T1000 (cell line): ENCODE measurements at regions not wholly inside any gene's neighbourhood (a gene's known extent, or its start where the extent isn't known, plus 50 kb on each side); places are given as distances from the start of the nearest gene placed in this dataset.

Source experiments
- DNase-seq: peaks from one replicate; lab custom pipeline; 2025; ENCODE audit warnings: mixed read lengths; lab: John Stamatoyannopoulos, UW

DNA sequence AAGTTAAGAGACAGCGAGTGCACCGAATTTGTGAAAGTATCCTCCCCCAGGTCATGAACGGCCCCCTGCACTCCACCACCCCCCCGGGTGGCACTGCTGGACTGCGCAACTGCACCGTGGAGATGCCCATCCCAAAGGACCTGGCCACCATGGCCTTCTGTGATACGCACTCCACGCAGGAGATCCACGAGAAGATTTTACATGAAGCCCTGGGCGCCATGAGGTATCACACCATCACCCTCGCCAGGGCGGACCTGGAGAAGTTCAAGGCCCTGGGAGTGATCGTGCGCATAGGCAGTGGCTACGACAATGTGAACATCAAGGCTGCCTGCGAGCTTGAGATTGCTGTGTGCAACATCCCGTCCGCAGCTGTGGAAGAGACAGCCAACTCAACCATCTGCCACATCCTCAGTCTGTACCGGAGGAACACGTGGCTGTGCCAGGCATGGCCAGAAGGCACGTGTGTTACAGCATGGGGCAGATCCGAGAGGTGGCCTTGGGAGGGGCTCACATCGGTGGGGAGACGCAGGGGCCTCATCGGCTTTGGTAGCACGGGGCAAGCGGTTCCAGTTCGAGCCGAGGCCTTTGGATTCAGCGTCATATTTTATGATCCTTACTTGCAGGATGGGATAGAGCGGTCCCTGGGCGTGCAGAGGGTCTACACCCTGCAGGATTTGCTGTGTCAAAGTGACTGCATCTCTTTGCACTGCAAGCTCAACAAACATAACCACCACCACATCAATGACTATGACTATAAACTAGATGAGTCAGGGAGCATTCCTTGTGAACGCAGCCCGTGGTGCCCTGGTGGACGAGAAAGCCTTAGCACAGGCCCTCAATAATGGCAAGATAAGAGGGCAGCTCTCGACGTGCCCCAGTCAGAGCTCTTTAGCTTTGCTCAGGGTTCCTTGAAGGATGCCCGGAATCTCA, 290.8 kb upstream of the MC4R start:
- DNase-seq = no peak

DNA sequence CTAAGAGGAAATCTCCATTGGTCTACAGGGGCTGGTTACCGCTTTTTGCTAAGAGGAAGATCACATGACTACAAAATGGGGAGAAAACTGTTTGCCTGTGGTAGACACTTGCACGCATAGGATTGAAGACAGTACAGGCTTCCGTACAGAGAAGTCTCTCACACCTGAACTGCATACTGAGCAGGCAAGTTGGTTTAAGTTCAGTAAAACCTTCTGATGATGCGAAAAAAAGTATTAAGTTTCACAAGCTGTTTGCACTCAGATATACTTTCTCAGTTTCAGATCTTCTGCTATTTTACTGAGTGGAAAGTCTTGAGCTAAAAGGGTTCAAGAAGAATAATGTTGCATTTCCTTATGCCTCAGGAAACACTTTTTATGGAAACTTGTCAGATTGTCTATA, 292.2 kb upstream of the MC4R start:
- no peak for DNase-seq

DNA sequence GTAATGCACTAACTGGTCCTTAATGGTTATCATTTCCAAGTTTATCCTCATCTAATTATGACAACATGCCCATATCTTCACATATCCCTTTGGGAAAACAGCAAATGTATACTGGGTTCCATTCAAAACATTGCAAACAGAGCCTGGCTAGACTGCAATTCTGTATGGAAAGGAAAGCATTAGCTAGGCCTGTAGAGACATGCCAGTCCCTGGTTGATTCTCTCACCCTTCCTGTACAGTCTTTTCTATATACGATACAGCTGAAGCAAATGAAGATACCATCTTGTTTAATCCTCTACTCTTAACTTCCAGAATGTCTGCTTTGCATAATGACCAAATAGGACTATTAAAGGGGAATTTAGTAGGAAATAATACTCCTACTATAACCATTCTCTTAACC, 294.4 kb upstream of the MC4R start:
- no peak for DNase-seq

DNA sequence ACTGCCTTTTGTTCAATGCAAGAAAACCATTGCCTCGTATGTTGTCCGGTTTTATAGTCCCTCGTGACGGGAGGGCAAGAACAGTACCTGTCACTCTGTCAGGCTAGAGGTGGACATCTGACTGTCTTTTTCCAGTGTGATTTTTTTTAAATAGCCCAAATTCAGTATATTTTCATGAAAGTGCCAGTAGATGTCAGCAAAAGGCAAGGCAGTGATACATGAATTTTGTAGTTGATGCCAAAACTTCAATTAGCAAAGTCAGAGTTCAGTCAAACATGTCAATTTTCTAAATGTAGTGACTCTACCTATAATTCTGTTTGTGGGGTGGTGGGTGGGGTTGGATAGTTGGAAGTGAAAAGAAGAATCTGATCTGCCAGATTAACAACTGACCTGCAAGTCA, 296.0 kb upstream of the MC4R start:
- no peak for DNase-seq

DNA sequence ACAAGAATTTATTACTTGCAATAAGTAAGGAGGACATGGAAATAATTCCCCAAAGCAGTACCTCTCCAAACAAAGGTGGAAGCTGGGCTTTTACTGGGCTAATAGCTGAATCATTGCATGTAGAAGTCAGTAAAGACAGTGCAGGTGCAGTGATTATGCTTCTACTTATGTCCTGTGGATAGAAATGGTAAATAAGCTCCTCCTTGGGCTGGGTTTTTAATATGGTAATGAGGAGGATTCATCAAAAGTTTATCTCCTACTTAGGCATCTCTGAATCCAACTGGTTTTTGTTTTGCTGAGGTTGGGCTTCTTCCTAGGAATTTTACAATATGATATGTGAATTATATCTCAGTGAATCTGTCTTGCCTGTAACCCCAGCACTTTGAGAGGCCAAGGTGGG, 297.4 kb upstream of the MC4R start:
- no peak for DNase-seq

DNA sequence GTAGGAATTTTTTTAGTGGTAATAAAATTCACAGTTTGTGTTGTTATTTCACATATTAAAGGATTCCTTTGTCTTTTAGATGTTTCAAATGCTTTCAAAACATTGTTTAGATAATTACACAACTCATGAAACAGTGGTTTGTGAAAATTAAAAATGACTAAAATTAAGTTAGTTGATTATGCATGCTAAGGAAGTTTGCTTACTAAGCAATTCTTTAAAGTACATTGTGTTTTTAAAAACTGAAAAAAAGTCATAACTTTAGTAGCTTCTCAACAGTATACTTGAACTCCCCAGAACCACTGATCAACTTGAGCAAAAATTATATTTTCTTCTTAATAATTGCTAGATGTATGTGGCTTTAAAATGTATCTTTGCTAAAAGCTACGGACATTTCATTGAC, 298.4 kb upstream of the MC4R start:
- DNase-seq = no peak

DNA sequence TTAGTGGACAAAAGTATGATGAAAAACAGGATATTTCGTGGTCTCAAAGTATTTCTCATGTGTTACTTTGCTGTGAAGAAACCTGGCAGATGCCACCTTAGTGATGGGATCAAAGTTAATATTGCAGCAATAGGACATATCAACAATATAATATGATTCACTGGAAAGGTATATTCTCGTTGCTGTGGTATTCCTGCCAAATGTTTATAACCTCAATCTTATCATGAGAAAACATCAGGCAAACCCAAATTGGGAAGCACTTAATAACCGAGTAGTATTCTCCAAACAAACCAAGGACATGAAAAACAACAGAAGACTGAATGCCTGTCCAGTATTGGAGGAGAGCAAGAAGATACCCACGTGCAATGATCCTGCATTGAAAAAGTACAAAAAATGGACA, 302.6 kb upstream of the MC4R start:
- no peak for DNase-seq

DNA sequence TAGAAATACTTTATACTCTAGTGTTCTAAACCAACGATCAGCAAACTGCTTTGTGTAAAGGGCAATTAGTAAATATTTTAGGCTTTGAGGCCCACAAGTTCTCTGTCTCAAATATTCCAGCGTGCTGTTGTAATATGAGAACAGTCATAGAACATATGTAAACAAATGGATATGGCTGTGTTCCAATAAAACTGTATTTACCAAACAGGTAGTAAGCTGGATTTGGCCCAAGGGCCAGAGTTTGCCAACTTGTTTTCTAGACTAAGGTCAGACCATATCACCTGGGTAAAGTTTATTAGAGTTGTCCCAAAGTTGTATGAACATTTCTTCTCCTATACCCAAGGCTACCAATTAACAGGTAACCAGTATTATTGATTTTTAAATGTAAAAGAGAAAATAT, 303.2 kb upstream of the MC4R start:
- no peak for DNase-seq

DNA sequence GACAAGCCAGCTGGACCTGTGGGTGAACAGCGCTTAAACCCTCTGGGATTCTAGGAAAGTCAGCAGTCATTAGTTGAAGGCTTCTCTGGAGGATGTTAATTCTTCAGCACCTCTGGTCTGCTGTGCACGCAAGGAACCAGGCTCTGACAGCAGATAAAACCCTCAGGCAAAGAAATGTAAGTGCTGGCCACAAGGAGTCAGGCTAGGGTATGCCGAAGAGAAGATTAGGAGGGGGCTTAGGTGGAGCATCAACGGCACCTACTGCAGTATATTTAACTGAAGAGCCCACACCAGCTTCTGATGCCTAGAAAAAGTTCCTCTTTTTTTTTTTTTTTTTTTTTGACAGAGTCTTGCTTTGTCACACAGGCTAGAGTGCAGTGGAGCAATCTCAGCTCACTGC, 304.2 kb upstream of the MC4R start:
- DNase-seq = no peak

DNA sequence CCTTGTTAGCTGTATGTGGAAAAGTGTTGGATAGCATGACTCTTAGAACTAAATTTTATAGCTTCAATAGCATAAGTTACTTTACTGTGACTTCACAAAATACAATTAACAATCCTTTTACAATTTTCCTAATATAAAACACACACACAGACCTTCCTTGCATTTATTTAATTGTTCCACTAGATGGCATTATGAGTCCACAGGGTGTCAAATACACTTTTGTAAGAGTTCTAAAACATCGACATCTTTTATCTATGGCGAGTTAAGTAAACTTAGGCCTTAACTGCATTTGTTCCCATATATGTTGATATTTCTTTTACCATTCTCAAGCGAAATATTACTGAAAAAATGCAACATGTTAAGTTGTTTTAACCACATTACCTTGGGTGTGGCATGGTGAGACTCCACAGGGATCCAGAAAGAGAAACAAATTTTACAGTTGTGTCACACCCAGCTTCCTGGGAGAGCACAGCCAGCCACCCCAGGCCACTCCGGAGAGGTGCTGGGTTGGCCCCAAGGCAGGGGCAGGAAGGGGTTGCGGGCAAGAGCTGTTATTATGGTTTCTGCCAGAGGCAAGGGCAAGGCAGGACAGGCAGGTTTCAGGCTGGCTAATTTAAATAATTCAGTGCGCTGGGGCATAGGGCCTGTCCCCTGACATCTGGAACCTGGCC, 312.4 kb upstream of the MC4R start:
- no peak for DNase-seq

DNA sequence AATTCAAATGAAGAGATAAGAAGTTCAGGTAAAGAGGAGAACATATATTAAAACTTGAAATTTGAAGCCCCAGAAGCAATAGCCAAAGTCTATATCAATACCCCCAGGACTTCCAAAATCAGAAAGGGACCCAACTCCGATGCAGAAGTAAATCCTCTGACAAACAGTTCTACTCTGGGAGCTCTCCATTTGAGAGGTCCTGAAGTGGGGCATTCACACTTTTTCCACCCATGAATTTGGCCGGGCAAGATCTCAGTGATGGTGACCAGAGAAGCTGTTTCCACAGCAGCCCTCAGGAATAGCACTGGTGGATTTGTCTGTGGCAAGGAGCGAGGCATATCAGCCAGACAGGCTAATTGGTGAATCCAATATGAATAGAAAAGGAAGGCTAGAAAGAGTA, 313.6 kb upstream of the MC4R start:
- DNase-seq = no peak

DNA sequence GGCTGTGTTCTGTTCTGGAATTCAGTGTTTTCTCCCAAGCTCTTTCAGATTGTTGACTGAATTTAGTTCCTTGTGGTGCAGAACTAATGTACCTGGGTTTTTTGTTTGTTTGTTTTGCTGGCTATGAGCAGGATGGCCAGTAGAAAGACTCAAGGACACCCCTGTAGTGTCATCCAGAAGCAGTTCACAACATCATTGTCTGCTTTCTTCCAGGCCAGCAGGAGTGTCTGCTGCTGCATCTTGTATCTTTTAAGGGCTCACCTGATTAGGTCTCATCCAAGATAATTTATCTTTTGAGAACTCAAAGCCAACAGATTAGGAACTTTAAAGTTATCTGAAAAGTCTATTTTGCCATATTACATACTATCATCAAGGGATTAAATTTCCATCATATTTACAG, 318.5 kb upstream of the MC4R start:
- DNase-seq = no peak

DNA sequence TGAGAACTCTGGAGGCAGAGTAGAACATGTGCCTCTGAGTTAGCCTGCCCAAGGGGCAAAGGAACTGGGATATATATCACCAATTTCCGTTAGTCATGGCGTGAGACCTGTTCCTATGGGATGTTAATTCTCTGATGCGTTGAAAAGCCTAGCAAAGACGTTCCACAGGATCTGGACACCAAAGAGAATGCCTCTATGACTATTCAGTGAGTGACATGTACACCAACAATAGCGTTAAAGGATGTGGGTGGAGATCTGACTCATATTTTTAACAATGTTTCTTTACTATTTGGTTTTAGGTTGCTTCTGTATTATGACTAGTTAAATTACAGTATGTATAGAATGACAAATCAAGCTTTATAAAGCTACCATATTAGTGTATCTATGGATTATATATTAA, 320.9 kb upstream of the MC4R start:
- DNase-seq = no peak

DNA sequence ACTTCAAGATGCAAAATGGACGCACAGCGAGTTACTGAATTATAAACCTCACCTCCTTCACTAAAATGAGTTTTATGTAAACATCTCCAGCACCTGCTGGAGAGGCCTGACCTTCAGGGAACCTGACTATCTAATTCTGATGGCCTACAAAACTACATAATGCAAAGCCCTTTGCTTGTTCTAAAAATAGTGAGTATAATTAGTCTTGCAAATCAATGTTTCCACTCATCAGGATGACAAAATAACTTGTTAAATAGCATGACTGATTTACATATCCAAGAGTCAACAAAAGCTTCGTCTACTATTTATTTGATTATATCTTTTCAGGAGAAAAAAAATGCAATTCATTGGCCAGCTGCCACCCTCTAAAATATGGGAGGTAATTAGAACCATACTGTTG, 326.3 kb upstream of the MC4R start:
- no peak for DNase-seq

DNA sequence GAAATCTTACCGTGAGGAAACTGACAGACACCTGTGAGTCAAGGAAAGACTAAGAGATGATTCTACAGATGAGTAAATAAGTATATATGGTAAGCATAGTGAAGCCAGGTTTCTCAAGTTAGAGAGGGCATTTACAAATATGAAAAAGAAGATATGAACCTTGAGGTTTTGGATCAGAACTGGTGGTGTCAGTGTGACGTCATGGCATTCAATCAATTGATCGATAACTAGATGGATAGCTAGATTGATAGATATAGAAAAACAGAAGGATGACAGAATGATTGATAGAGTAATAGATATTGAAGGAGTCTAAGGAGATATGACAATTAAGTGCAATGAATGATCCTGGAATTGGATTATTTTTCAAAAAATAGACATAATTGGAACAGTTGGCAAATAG, 350.2 kb upstream of the MC4R start:
- no peak for DNase-seq

DNA sequence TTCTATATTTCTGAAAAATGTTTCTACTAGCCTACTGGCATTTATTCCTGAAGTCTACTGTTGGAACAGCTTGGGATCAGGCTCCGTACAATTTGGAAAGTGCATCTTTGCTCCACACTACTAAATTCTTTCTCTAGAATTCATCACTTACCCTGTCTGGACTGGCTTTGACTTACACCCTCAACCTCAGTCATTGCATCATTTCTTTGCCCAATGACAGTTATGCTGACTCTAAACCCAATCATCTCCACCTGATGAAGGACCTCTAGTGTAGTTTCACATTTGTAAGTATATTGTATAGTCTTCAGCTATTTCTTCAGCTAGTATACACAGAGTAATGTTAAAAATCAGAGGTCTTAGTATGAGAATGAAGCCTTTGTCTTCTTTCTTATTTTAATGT, 359.6 kb upstream of the MC4R start:
- DNase-seq = no peak

DNA sequence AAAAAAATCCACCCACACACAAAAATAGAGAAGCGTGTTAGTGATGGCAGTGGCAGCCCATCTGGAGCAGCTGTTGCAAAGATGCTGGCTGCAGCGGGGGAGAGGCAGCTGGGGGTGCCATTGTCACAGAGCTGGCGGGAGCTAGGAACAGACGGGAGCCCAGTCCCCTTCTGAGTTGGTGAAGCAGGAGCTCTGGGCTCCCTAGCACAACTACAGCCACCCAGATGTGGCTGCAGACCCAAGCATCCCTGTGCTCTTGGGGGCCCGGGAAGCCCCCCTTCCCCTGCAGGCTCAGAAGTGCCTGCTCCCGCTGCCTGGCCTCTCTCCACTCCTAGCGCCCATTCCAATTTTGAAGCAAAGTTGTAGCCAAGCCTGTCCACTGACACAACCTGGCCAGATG, 366.6 kb upstream of the MC4R start:
- DNase-seq = no peak

DNA sequence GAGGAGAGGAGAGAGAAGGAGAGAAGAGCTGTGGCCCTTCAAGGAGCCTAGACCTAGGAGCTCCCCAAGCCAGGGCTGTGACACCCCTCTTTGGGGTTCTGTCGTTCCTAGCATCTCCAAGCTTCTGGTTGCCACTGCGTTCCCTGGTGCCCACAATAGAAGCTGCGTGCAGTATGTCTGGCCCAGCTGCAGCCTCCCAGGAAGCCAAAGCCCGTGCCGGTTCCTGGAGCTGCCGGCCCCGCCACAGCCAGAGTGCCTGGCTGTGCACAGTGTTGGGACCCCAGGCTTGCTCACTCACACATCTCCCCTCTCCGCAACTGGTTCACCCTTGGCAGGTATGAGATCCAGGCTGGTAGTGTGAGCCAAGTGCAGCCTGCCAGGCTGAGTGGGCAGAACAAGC, 367.7 kb upstream of the MC4R start:
- DNase-seq = no peak

DNA sequence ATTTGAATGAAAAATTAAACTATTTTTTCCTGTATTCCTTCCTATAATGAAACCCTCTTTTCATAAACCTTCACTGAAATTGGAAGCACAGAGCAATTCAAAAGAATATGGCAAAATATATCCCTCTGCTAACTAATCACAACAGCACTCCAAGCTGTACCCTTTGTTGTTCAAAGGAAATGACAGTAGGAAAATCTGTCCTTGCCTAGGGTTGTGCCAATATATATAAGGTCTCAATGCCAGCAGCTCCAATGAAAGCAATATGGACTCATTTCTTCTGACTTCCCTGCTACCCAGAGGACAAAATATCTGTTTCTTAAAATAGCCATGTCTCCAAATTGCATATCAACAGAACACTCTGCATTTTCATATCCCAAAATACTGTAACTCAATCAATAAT, 373.9 kb upstream of the MC4R start:
- no peak for DNase-seq

DNA sequence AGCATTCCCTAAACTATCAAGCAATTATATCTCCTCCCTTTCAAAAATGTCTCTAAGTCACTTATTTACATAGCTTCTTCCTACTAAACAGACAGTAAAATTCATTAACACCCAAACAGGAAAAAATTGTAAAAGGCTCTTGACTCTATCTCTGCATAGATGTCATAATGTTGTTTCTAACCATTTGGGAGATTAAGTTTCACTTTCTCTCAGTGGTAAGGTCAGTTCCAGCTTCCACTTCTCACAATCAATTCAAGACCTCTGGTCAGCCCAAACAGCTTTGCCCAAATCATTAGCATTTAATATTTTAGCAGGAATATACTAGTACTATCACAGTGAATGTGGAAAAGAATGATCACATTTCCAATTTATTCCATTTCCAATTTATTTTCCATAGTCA, 374.3 kb upstream of the MC4R start:
- DNase-seq = no peak

DNA sequence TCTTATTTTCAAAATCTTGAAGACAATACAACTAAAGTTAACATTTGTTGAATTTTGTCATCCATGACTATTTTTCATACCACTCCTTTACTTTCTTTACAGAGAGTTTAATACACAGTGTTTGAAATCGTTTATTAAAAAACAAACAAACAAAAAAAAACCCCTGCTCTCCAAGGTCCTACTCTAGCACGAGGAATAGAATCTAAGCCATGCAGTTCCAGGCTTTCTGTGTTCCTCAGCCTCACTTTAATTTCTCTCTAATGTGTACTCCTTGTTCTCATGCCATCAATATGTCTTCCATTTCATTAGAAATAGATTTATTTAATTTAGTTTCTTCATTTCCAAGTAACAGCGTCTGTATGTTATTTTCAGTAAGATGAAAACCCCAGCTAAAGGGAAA, 381.2 kb upstream of the MC4R start:
- DNase-seq = no peak

DNA sequence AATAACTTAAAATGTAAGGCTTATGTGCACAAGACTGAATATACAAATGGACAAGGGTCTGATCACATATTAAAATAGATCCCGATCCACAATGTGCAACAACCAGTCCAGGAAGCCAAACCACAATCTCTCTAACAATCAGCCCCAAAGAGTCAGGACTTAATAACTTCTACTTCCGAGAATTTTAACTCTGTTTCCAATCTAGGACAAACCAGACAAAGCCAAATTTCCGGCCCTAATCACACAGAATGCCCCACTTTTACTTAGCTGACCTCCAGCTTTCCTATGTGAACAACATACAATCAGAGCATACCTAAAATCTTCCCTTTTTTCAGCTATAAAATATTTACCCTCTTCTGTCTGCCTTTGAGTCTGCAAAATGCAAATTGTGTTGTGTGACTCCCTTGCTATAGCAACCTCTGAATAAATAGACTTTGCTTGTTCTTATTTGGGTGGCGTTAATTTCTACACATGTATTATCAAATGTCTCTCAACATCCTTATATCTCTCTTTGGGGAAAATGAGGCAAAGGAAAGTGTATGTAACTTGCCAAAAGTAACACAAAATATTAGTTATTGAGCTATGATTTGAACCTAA, 381.9 kb upstream of the MC4R start:
- no peak for DNase-seq

DNA sequence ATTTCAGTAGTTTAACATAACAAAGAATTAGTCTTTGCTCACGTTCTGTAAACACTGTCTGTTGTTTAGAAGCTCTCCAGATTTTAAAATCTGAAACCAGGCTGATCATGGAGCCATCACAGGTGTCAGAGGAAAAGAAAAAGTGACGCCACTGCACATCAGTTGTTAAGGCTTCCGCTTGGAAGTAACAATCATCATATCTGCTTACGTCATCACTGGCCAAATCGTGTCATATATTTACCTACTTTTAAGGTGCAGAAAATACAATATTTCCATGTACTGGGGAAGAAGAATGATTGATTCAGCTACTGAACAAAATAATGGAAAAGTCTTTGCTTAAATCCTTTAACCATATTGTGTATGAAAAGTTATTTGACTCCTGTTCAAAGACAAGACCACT, 382.6 kb upstream of the MC4R start:
- DNase-seq = no peak
